GM12892 (cell line): ENCODE measurements at regions not wholly inside any gene's neighbourhood (a gene's known extent, or its start where the extent isn't known, plus 50 kb on each side); places are given as distances from the start of the nearest gene placed in this dataset.

ENCODE experiments used
- DNase-seq: peaks from one replicate; pipeline ENCODE4 v3.0.0; 2011; ENCODE audit not compliant: insufficient read length
- FAIRE-seq: peaks from 2 replicates; lab custom pipeline; 2011; peaks lifted over from hg19 to GRCh38; lab: Jason Lieb, UNC
- POLR2A ChIP-seq: IDR thresholded peaks from 2 replicates; pipeline ENCODE4 v1.6.1; 2011; ENCODE audit warnings: low read depth, low read length, control low read depth
- POLR2AphosphoS5 ChIP-seq: IDR thresholded peaks from 2 replicates; pipeline ENCODE4 v1.6.1; 2011; ENCODE audit warnings: low read depth, low read length, control low read depth
- TAF1 ChIP-seq: IDR thresholded peaks from 2 replicates; pipeline ENCODE4 v1.6.1; 2011; ENCODE audit warnings: low read depth, mild to moderate bottlenecking, control low read depth, low read length, borderline replicate concordance

GRCh38 chr16:85436636-85437165, 176.4 kb upstream of the GSE1 start:
- TF ChIP-seq POLR2A (no peak), POLR2AphosphoS5 (no peak), TAF1 (no peak)
- no peak for DNase-seq
- FAIRE-seq, result no peak

- TF ChIP-seq TAF1 (no peak), POLR2AphosphoS5 (no peak), POLR2A (no peak)
- FAIRE-seq (no peak), DNase-seq (no peak)
Measured at GRCh38 chr16:85437166-85438052, 175.7 kb upstream of the GSE1 start.

- no peak for FAIRE-seq
- no peak for TF ChIP-seq TAF1
- TF ChIP-seq POLR2A, result no peak
- no peak for TF ChIP-seq POLR2AphosphoS5
- no peak for DNase-seq
Measured at GRCh38 chr16:85438981-85439685, 174.0 kb upstream of the GSE1 start.

- no peak for FAIRE-seq
- no peak for DNase-seq
- TF ChIP-seq POLR2A, result no peak
- no peak for TF ChIP-seq TAF1
- no peak for TF ChIP-seq POLR2AphosphoS5
Measured at GRCh38 chr16:85440744-85441143, 172.4 kb upstream of the GSE1 start.

GRCh38 chr16:85441189-85441889, 171.8 kb upstream of the GSE1 start:
- FAIRE-seq, result no peak
- no peak for DNase-seq
- TF ChIP-seq POLR2A (no peak), POLR2AphosphoS5 (no peak), TAF1 (no peak)

GRCh38 chr16:85441890-85442670, 171.0 kb upstream of the GSE1 start:
- TF ChIP-seq POLR2AphosphoS5, result no peak
- TF ChIP-seq TAF1, result no peak
- TF ChIP-seq POLR2A, result no peak
- FAIRE-seq (no peak), DNase-seq (no peak)

- no peak for DNase-seq
- no peak for FAIRE-seq
- no peak for TF ChIP-seq POLR2A
- no peak for TF ChIP-seq POLR2AphosphoS5
- no peak for TF ChIP-seq TAF1
Measured at GRCh38 chr16:85443116-85443515, 170.0 kb upstream of the GSE1 start.

- TF ChIP-seq POLR2AphosphoS5, result no peak
- no peak for TF ChIP-seq POLR2A
- no peak for TF ChIP-seq TAF1
- no peak for FAIRE-seq
Measured at GRCh38 chr16:85443531-85443930, 169.6 kb upstream of the GSE1 start.

GRCh38 chr16:85445064-85445778, 167.9 kb upstream of the GSE1 start:
- no peak for TF ChIP-seq POLR2A
- TF ChIP-seq POLR2AphosphoS5, result no peak
- TF ChIP-seq TAF1, result no peak
- FAIRE-seq (no peak), DNase-seq (no peak)

More at GRCh38 chr16:85443531-85443930, 169.6 kb upstream of the GSE1 start:
- DNase-seq, result no peak

- no peak for TF ChIP-seq TAF1
- TF ChIP-seq POLR2AphosphoS5, result no peak
- TF ChIP-seq POLR2A, result no peak
- DNase-seq, result no peak
- no peak for FAIRE-seq
Measured at GRCh38 chr16:85445779-85446222, 167.3 kb upstream of the GSE1 start.
